Mammary epithelial cell (primary cell): ENCODE measurements at regions not wholly inside any gene's neighbourhood (a gene's known extent, or its start where the extent isn't known, plus 50 kb on each side); places are given as distances from the start of the nearest gene placed in this dataset.

Experiments used
- CTCF ChIP-seq, 2 donors: IDR thresholded peaks in 1 of 2; conservative IDR thresholded peaks in 1 of 2; 2 replicates each; pipeline ENCODE4 v1.5.1; 2011 to 2012; ENCODE audit warnings: inconsistent platforms in 2 of 2, low read length in 2 of 2, mild to moderate bottlenecking in 2 of 2, control low read depth in 1 of 2, low read depth in 1 of 2; ENCODE audit not compliant: insufficient read depth in 1 of 2; ENCODE audit errors: extremely low read depth in 1 of 2
- EZH2 ChIP-seq: IDR thresholded peaks from 2 replicates; pipeline ENCODE4 v1.6.1; 2012; ENCODE audit warnings: low read length, inconsistent platforms, borderline replicate concordance

GRCh38 chr6:56310241-56310640 is 62.9 kb upstream of the COL21A1 start:
- TF ChIP-seq CTCF (conservative IDR thresholded peaks at IDR 0.05 in 1 of 2, IDR thresholded peaks at IDR 0.05 in 1 of 2; ENCODE audit: extremely low read depth in 1 of 2, insufficient read depth in 1 of 2, low read depth in 1 of 2, low read length in 2 of 2), result no peak
- no peak for TF ChIP-seq EZH2
